ENCODE measurements at regions not wholly inside any gene's neighbourhood (a gene's known extent, or its start where the extent isn't known, plus 50 kb on each side); places are given as distances from the start of the nearest gene placed in this dataset.
"Not testable (repeated sequence)": the region's sequence is repeated elsewhere in the genome, so short reads cannot be mapped to it uniquely, and the experiment has no call there.

DNA sequence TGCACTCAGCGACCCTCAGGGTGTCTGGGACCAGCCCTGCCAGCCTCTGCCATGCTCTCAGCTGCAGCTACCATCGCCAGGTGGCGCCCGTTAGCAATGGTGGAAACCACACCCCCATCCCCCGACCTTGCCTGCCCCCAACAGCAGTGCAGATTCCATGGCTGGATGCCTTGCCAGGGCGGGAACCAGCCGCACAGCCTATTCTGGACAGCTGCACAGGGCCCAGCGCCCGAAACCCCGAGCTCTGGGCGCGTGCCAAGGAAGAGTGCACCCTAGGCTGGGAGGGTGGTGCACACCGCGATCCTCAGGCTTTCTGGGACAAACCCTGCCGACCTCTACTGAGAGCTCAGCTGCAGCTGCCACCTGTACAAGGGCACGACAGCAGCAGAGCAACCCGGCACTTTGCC lies 88.1 kb downstream of the POTEG start:
- H3K4me3 ChIP-seq; intact Hi-C loops (cut with DNase I, micrococcal nuclease); H3K36me3 ChIP-seq (ENCODE audit: low read depth); H3K4me1 ChIP-seq (ENCODE audit: low read depth); H3K9me3 ChIP-seq: not testable (repeated sequence)
- ATAC-seq (peak; percentile 55), DNase-seq (peak in 2 of 3 donors; percentile 8 to 50)

DNA sequence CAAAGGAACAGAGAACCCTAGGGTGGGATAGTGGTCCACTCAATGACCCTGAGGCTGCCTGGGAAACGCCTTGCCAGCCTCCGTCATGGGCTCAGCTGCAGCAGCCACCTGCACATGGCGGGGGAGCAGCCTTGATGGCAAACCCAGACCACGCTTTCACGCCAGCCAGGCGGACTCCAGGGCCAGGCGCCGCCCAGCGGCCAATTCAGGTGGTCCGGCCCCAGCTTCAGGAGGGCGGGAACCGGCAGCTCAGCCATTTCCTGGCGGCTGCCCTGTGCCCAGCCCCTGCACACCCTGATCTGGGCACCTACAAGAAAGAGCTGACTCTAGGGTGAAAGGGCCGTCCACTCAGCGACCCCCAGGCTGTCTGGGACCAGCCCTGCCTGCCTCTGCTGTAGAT lies 87.5 kb downstream of the POTEG start:
- intact Hi-C loops (cut with DNase I, micrococcal nuclease); H3K36me3 ChIP-seq (ENCODE audit: low read depth); H3K4me3 ChIP-seq; H3K9me3 ChIP-seq; DNase-seq; H3K4me1 ChIP-seq (ENCODE audit: low read depth): not testable (repeated sequence)
- peak; percentile 38 for ATAC-seq

DNA sequence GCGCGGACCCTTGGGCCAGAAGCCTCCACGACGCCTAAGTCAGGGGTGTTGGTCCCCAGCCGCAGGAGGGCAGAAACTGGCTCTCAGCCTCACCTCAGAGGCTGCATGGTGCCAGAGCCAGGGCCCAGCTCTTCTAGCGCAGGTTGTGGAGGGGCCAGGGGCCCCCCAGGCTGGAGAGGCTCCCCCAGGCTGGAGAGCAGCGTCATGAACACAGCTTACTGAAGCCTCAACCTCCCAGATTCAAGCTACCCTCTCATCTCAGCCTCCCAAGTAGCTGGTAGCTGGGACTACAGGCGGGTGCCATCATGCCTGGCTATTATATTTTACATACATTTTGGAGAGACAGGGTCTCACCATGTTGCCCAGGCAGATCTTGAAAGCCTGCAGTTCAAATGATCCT lies 87.0 kb downstream of the POTEG start:
- intact Hi-C loops (cut with DNase I, micrococcal nuclease); H3K4me1 ChIP-seq (ENCODE audit: low read depth); H3K9me3 ChIP-seq; H3K4me3 ChIP-seq; H3K36me3 ChIP-seq (ENCODE audit: low read depth): not testable (repeated sequence)
- DNase-seq (peak in 1 of 3 donors; percentile 44), ATAC-seq (peak; percentile 31)

Data from mucosa of descending colon (tissue), 3 donors.